Osteocyte (in vitro differentiated cells): ENCODE measurements at regions not wholly inside any gene's neighbourhood (a gene's known extent, or its start where the extent isn't known, plus 50 kb on each side); places are given as distances from the start of the nearest gene placed in this dataset.

Source experiments
- DNase-seq: peaks from one replicate; pipeline ENCODE4 v3.0.0; 2021; ENCODE audit warnings: mixed read lengths; ENCODE audit not compliant: unreplicated experiment; ENCODE audit errors: extremely low spot score
- H3K27ac Mint-ChIP-seq: one replicate; pipeline ENCODE4 v1.8.0; 2021; ENCODE audit warnings: mild to moderate bottlenecking, mixed read lengths; ENCODE audit not compliant: unreplicated experiment
- H3K27me3 Mint-ChIP-seq: one replicate; pipeline ENCODE4 v1.8.0; 2021; ENCODE audit warnings: mixed read lengths; ENCODE audit not compliant: unreplicated experiment
- H3K36me3 Mint-ChIP-seq: one replicate; pipeline ENCODE4 v1.8.0; 2021; ENCODE audit warnings: mixed read lengths; ENCODE audit not compliant: unreplicated experiment
- H3K4me1 Mint-ChIP-seq: one replicate; pipeline ENCODE4 v1.8.0; 2021; ENCODE audit warnings: mixed read lengths; ENCODE audit not compliant: unreplicated experiment
- H3K4me3 Mint-ChIP-seq: one replicate; pipeline ENCODE4 v1.8.0; 2021; ENCODE audit warnings: mild to moderate bottlenecking, moderate library complexity, mixed read lengths; ENCODE audit not compliant: unreplicated experiment
- H3K9me3 Mint-ChIP-seq: one replicate; pipeline ENCODE4 v1.8.0; 2021; ENCODE audit warnings: mixed read lengths; ENCODE audit not compliant: unreplicated experiment
- CTCF ChIP-seq: fragments of 200-600 bp; sonication (generic); IDR thresholded peaks from 2 replicates; pipeline ENCODE4 v1.5.0; 2021; ENCODE audit warnings: antibody characterized with exemption, mild to moderate bottlenecking, moderate library complexity

- Mint-ChIP-seq H3K9me3 (no peaks in the 10 kb centered on the region), H3K4me1 (peaks cover 13% of the 10 kb centered on the region), H3K36me3 (no peaks in the 10 kb centered on the region), H3K4me3 (no peak overlapping the region), H3K27me3 (peaks cover 43% of the 10 kb centered on the region), H3K27ac (no peak overlapping the region)
- no peak for TF ChIP-seq CTCF
- DNase-seq = no peak
Observed at GRCh38 chr4:176005766-176006165, 59.9 kb upstream of the WDR17 start.

- H3K4me1 Mint-ChIP-seq = no peaks in the 10 kb centered on the region
- H3K27me3 Mint-ChIP-seq = peaks cover 19% of the 10 kb centered on the region
- no peak overlapping the region for H3K4me3 Mint-ChIP-seq
- H3K9me3 Mint-ChIP-seq = no peaks in the 10 kb centered on the region
- no peak overlapping the region for H3K27ac Mint-ChIP-seq
- no peak for TF ChIP-seq CTCF
- H3K36me3 Mint-ChIP-seq = no peaks in the 10 kb centered on the region
- DNase-seq = no peak
Observed at GRCh38 chr4:176009254-176009653, 56.4 kb upstream of the WDR17 start.

DNA sequence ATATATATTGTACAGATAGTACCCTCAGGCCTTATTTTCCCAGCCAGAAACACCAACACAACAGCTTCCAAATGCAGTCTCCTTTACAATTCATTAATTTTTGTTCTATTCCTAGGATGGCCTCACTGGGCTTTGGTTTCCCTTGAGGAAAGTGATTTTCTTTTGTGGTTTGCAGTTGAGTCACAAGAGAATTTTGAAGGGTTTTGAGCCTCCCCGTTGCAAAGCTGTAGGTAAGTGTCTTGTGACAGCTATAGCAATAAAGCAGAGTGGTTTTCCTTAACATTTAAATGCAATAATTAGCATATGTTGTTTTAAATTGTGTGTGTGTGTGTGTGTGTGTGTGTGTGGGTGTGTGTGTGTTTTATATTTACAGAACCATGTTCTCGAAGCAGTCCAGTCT is 54.1 kb upstream of the WDR17 start:
- H3K27me3 Mint-ChIP-seq = peaks cover 11% of the 10 kb centered on the region
- H3K36me3 Mint-ChIP-seq = no peaks in the 10 kb centered on the region
- H3K4me1 Mint-ChIP-seq = no peaks in the 10 kb centered on the region
- TF ChIP-seq CTCF = no peak
- no peak overlapping the region for H3K4me3 Mint-ChIP-seq
- no peak overlapping the region for H3K27ac Mint-ChIP-seq
- no peak for DNase-seq
- H3K9me3 Mint-ChIP-seq = no peaks in the 10 kb centered on the region

DNA sequence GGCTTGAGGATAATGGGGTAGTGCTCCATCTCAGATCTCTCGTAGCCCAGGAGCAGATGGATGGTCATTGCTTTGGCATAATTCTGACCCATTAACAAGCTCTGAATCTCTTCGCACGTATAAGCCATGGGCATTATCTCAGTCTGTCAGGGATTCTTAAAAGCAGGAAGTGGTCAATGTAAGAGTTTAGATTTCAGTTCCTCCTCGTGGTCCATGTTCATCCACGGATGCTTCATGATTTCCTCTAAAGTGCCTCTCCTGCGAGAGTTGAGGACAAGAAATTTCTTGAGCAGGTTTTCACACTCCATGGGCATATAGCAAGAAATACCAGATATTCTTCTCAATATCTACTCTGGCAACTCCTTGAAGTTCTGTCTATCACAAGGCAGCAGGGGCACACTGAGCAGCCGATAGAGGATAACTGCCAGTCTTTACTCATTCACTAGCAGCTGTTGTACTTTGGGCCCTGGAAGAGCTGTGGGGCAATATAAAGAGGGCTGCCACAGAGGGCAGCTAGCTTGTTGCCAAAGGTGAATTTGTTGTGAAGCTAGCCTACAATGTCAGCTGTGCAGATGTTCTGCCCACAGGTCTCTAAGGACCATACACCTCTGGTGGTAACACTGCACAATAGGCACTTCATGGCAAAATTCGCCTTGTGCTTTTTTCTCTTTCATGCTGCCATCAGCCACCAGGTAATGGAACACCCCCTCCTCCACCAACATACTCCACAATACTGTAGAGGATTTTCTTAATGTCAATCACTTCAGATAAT is 52.0 kb upstream of the WDR17 start:
- no peak for TF ChIP-seq CTCF
- Mint-ChIP-seq H3K27ac (no peak overlapping the region), H3K4me3 (no peak overlapping the region), H3K4me1 (no peaks in the 10 kb centered on the region), H3K9me3 (no peaks in the 10 kb centered on the region), H3K36me3 (no peaks in the 10 kb centered on the region), H3K27me3 (peaks cover 9% of the 10 kb centered on the region)
- no peak for DNase-seq

- peaks cover 9% of the 10 kb centered on the region for H3K27me3 Mint-ChIP-seq
- no peaks in the 10 kb centered on the region for H3K9me3 Mint-ChIP-seq
- no peak for TF ChIP-seq CTCF
- no peak overlapping the region for H3K4me3 Mint-ChIP-seq
- no peak overlapping the region for H3K27ac Mint-ChIP-seq
- H3K4me1 Mint-ChIP-seq = no peaks in the 10 kb centered on the region
- DNase-seq = no peak
- no peaks in the 10 kb centered on the region for H3K36me3 Mint-ChIP-seq
Observed at GRCh38 chr4:176014583-176015108, 51.0 kb upstream of the WDR17 start.
